Neural progenitor cell (in vitro differentiated cells): ENCODE measurements at regions not wholly inside any gene's neighbourhood (a gene's known extent, or its start where the extent isn't known, plus 50 kb on each side); places are given as distances from the start of the nearest gene placed in this dataset.

Experiments
- DNase-seq: peaks from one replicate; pipeline ENCODE4 v3.0.0-alpha.2; 2016; ENCODE audit warnings: low spot score
- H2AFZ ChIP-seq: fragments of 200-600 bp; sonication (generic); replicated peaks from 2 replicates; pipeline ENCODE4 v1.6.1; 2016; ENCODE audit warnings: antibody characterized with exemption
- H3F3A ChIP-seq: fragments of 200-600 bp; sonication (generic); 2 replicates; pipeline ENCODE4 v1.6.1; 2016; ENCODE audit warnings: antibody characterized with exemption, low read depth
- H3K27ac ChIP-seq: fragments of 200-600 bp; sonication (generic); 2 replicates; pipeline ENCODE4 v1.5.1; 2016; ENCODE audit warnings: mild to moderate bottlenecking
- H3K27me3 ChIP-seq: fragments of 200-600 bp; sonication (generic); 2 replicates; pipeline ENCODE4 v1.6.1; 2016; ENCODE audit warnings: mild to moderate bottlenecking, moderate library complexity
- H3K36me3 ChIP-seq: fragments of 200-600 bp; sonication (generic); 2 replicates; pipeline ENCODE4 v1.5.1; 2016
- H3K4me1 ChIP-seq: fragments of 200-600 bp; sonication (generic); 2 replicates; pipeline ENCODE4 v1.6.1; 2016; ENCODE audit warnings: mixed run types
- H3K4me2 ChIP-seq: fragments of 200-600 bp; sonication (generic); 2 replicates; pipeline ENCODE4 v1.6.1; 2016
- H3K4me3 ChIP-seq: fragments of 200-600 bp; sonication (generic); 2 replicates; pipeline ENCODE4 v1.5.1; 2016
- H3K79me2 ChIP-seq: fragments of 200-600 bp; sonication (generic); 2 replicates; pipeline ENCODE4 v1.6.1; 2016; ENCODE audit warnings: low read depth
- H3K9ac ChIP-seq: fragments of 200-600 bp; sonication (generic); 2 replicates; pipeline ENCODE4 v1.6.1; 2016
- H3K9me3 ChIP-seq: fragments of 200-600 bp; sonication (generic); 2 replicates; pipeline ENCODE4 v1.5.1; 2016; ENCODE audit warnings: low read depth
- H4K20me1 ChIP-seq: fragments of 200-600 bp; sonication (generic); 2 replicates; pipeline ENCODE4 v1.6.1; 2016; ENCODE audit warnings: low read depth
- H3K27ac Mint-ChIP-seq: 3 replicates; pipeline ENCODE4 v1.8.0; 2021; ENCODE audit warnings: mixed read lengths
- H3K27me3 Mint-ChIP-seq: 2 replicates; pipeline ENCODE4 v1.8.0; 2022; ENCODE audit warnings: low read depth, mild to moderate bottlenecking, inconsistent platforms, moderate library complexity, mixed read lengths; ENCODE audit not compliant: insufficient read depth
- H3K36me3 Mint-ChIP-seq: 3 replicates; pipeline ENCODE4 v1.8.0; 2021; ENCODE audit warnings: mixed read lengths
- H3K4me1 Mint-ChIP-seq: 3 replicates; pipeline ENCODE4 v1.8.0; 2021; ENCODE audit warnings: mixed read lengths
- H3K4me3 Mint-ChIP-seq: 3 replicates; pipeline ENCODE4 v1.8.0; 2021; ENCODE audit warnings: mild to moderate bottlenecking, moderate library complexity, mixed read lengths
- H3K9me3 Mint-ChIP-seq: 3 replicates; pipeline ENCODE4 v1.8.0; 2020; ENCODE audit warnings: mixed read lengths
- EZH2 ChIP-seq: fragments of 200-600 bp; sonication (generic); IDR thresholded peaks from 2 replicates; pipeline ENCODE4 v1.6.1; 2017; ENCODE audit warnings: antibody characterized with exemption, mild to moderate bottlenecking, moderate library complexity
- EZH2phosphoT487 ChIP-seq: fragments of 200-600 bp; sonication (generic); IDR thresholded peaks from 2 replicates; pipeline ENCODE4 v1.6.1; 2017; ENCODE audit warnings: antibody characterized with exemption
- TF ChIP-seq, protein P1 (sequence below): fragments of 200-600 bp; sonication (generic); IDR thresholded peaks from 2 replicates; pipeline ENCODE4 v1.5.1; 2017; ENCODE audit warnings: antibody characterized with exemption, mild to moderate bottlenecking

DNA sequence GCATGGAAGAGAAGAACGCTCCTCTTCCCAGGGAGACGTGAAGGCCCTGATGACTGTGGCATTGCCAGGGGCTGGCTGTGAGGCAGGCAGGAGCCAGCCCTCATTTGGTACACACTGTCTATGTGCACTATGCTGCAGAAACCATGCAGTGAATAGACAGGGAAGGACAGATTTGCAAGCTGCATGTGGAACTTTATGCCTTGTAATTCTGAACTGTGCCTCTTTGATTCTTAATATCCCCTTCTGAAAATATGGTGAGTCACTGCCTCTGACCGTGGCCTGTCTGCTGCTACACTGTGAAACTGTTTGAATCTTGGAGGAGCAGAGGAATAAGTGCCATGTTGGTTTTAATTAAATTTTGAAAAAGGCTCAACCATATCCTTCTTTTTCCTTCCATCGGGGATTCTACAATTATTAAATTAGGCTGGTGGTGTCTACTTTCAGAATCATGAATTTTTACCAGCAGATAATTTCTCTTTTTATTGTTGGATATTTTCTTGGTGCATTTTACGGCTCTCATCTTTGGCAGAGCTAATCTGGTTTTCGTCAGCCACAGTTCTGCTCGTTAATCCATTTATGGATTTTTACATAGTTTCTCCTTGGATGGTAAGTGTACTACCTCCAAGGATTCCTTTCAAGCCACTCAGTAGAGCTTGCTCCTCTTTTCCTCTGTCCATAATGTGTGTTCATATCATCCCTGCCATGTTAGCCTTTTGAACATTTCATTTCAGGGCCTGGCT, 301.0 kb upstream of the SLC35B3 start:
- H3K27me3 ChIP-seq, result no peaks in the 10 kb centered on the region
- H2AFZ ChIP-seq, result no peak overlapping the region
- no peaks in the 10 kb centered on the region for H3K36me3 ChIP-seq
- no peak overlapping the region for H3K27ac Mint-ChIP-seq
- H4K20me1 ChIP-seq, result no peaks in the 10 kb centered on the region
- no peaks in the 10 kb centered on the region for H3K36me3 Mint-ChIP-seq
- H3K4me3 ChIP-seq, result no peak overlapping the region
- H3K27ac ChIP-seq, result no peak overlapping the region
- H3K9me3 Mint-ChIP-seq, result peaks cover 2% of the 10 kb centered on the region
- H3K27me3 Mint-ChIP-seq, result peaks cover 2% of the 10 kb centered on the region
- no peaks in the 10 kb centered on the region for H3K79me2 ChIP-seq
- no peak for DNase-seq
- no peaks in the 10 kb centered on the region for H3K4me1 ChIP-seq
- H3K4me3 Mint-ChIP-seq, result no peak overlapping the region
- TF ChIP-seq EZH2phosphoT487 (no peak), EZH2 (no peak)
- TF ChIP-seq, protein P1, sequence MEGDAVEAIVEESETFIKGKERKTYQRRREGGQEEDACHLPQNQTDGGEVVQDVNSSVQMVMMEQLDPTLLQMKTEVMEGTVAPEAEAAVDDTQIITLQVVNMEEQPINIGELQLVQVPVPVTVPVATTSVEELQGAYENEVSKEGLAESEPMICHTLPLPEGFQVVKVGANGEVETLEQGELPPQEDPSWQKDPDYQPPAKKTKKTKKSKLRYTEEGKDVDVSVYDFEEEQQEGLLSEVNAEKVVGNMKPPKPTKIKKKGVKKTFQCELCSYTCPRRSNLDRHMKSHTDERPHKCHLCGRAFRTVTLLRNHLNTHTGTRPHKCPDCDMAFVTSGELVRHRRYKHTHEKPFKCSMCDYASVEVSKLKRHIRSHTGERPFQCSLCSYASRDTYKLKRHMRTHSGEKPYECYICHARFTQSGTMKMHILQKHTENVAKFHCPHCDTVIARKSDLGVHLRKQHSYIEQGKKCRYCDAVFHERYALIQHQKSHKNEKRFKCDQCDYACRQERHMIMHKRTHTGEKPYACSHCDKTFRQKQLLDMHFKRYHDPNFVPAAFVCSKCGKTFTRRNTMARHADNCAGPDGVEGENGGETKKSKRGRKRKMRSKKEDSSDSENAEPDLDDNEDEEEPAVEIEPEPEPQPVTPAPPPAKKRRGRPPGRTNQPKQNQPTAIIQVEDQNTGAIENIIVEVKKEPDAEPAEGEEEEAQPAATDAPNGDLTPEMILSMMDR, result no peak
- peaks cover 12% of the 10 kb centered on the region for H3K4me1 Mint-ChIP-seq
- H3K9ac ChIP-seq, result no peak overlapping the region
- no peak overlapping the region for H3K4me2 ChIP-seq
- no peaks in the 10 kb centered on the region for H3F3A ChIP-seq
- H3K9me3 ChIP-seq, result no peaks in the 10 kb centered on the region

DNA sequence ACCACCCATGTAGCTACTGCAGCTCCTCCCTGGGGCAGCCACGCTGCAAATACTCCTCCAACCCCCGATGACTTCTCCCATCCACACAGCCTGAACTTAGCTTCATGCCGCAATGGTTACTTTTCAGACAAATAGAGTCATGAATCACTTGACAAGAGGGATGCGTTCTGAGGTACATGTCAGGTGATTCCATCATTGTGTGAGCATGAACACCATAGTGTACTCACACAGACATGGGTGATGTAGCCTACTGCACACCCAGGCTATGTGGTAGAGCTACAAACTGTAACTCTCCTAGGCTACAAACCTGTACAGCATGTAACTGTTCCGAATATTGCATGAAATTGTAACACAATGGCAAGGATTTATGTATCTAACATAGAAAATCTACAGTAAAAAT, 298.5 kb upstream of the SLC35B3 start:
- H3K4me3 Mint-ChIP-seq, result no peak overlapping the region
- no peaks in the 10 kb centered on the region for H3K36me3 Mint-ChIP-seq
- Histone ChIP-seq H3K27me3 (no peaks in the 10 kb centered on the region), H3F3A (no peaks in the 10 kb centered on the region), H4K20me1 (no peaks in the 10 kb centered on the region), H3K36me3 (no peaks in the 10 kb centered on the region), H3K27ac (no peak overlapping the region), H3K4me1 (no peaks in the 10 kb centered on the region), H3K9ac (no peak overlapping the region), H3K4me3 (no peak overlapping the region), H3K4me2 (no peak overlapping the region), H3K9me3 (no peaks in the 10 kb centered on the region), H2AFZ (no peak overlapping the region), H3K79me2 (no peaks in the 10 kb centered on the region)
- no peak overlapping the region for H3K27ac Mint-ChIP-seq
- peaks cover 15% of the 10 kb centered on the region for H3K4me1 Mint-ChIP-seq
- peaks cover 2% of the 10 kb centered on the region for H3K27me3 Mint-ChIP-seq
- H3K9me3 Mint-ChIP-seq, result no peaks in the 10 kb centered on the region
- no peak for DNase-seq
- TF ChIP-seq EZH2phosphoT487 (no peak), EZH2 (no peak)
- TF ChIP-seq, protein P1, result no peak

DNA sequence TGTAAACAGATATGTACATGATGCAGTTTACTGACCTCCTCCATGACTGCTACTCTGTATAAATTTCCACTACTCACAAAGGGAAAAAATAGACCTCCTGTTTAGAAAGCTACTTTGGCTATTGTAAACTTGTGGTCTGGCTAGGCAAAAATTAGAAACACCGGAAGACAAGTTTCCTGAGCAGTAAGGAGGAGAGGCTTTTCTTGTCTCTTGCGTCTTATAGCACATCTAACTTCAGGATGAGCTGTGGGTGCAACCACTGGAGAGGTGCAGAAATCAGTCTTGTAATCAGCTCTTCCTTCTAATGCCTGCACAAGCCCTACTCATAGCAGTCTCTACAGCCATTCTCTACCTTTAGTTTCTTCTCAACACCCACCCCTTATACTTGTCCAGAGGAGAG, 296.5 kb upstream of the SLC35B3 start:
- peaks cover 2% of the 10 kb centered on the region for H3K27me3 Mint-ChIP-seq
- no peaks in the 10 kb centered on the region for H3K9me3 ChIP-seq
- TF ChIP-seq EZH2phosphoT487 (no peak), EZH2 (no peak)
- TF ChIP-seq, protein P1, result no peak
- no peaks in the 10 kb centered on the region for H3F3A ChIP-seq
- H3K9me3 Mint-ChIP-seq, result no peaks in the 10 kb centered on the region
- H3K36me3 Mint-ChIP-seq, result no peaks in the 10 kb centered on the region
- H3K4me3 Mint-ChIP-seq, result no peak overlapping the region
- H2AFZ ChIP-seq, result no peak overlapping the region
- H3K27me3 ChIP-seq, result no peaks in the 10 kb centered on the region
- no peak overlapping the region for H3K4me2 ChIP-seq
- H3K4me1 Mint-ChIP-seq, result peaks cover 11% of the 10 kb centered on the region
- H3K27ac ChIP-seq, result no peak overlapping the region
- no peaks in the 10 kb centered on the region for H3K36me3 ChIP-seq
- no peak for DNase-seq
- H3K79me2 ChIP-seq, result no peaks in the 10 kb centered on the region
- H3K4me1 ChIP-seq, result no peaks in the 10 kb centered on the region
- no peak overlapping the region for H3K9ac ChIP-seq
- H4K20me1 ChIP-seq, result no peaks in the 10 kb centered on the region
- H3K4me3 ChIP-seq, result no peak overlapping the region
- no peak overlapping the region for H3K27ac Mint-ChIP-seq
